H4 (cell line): ENCODE measurements at regions not wholly inside any gene's neighbourhood (a gene's known extent, or its start where the extent isn't known, plus 50 kb on each side); places are given as distances from the start of the nearest gene placed in this dataset.

Experiments used
- DNase-seq: peaks from one replicate; pipeline ENCODE4 v3.0.0-alpha.2; 2015; ENCODE audit warnings: low spot score

GRCh38 chr21:19609611-19610010 lies 1206.0 kb upstream of the TMPRSS15 start:
- no peak for DNase-seq

- DNase-seq, result no peak
Measured at GRCh38 chr21:19621837-19622496, 1218.4 kb upstream of the TMPRSS15 start.

- DNase-seq, result no peak
Measured at GRCh38 chr21:19640964-19641363, 1237.4 kb upstream of the TMPRSS15 start.

GRCh38 chr21:19648391-19648790 lies 1244.8 kb upstream of the TMPRSS15 start:
- no peak for DNase-seq

GRCh38 chr21:19683492-19683891 lies 1279.9 kb upstream of the TMPRSS15 start:
- DNase-seq, result no peak

GRCh38 chr21:19684328-19684727 lies 1280.7 kb upstream of the TMPRSS15 start:
- DNase-seq, result no peak

- no peak for DNase-seq
Measured at GRCh38 chr21:19692231-19692630, 1288.6 kb upstream of the TMPRSS15 start.

GRCh38 chr21:19695796-19696195 lies 1292.2 kb upstream of the TMPRSS15 start:
- DNase-seq, result no peak

- DNase-seq, result no peak
Measured at GRCh38 chr21:19700476-19700875, 1296.9 kb upstream of the TMPRSS15 start.

GRCh38 chr21:19702726-19703125 lies 1295.5 kb upstream of the NCAM2 start:
- DNase-seq, result no peak

GRCh38 chr21:19704832-19705231 lies 1293.4 kb upstream of the NCAM2 start:
- DNase-seq, result no peak

GRCh38 chr21:19712441-19712840 lies 1285.8 kb upstream of the NCAM2 start:
- no peak for DNase-seq

- no peak for DNase-seq
Measured at GRCh38 chr21:19713313-19713712, 1284.9 kb upstream of the NCAM2 start.

GRCh38 chr21:19724081-19724480 lies 1274.1 kb upstream of the NCAM2 start:
- no peak for DNase-seq

- no peak for DNase-seq
Measured at GRCh38 chr21:19731251-19731650, 1267.0 kb upstream of the NCAM2 start.

- DNase-seq, result no peak
Measured at GRCh38 chr21:19759836-19760235, 1238.4 kb upstream of the NCAM2 start.

GRCh38 chr21:19767546-19767945 lies 1230.7 kb upstream of the NCAM2 start:
- no peak for DNase-seq

GRCh38 chr21:19771881-19772280 lies 1226.3 kb upstream of the NCAM2 start:
- no peak for DNase-seq

GRCh38 chr21:19776076-19776475 lies 1222.1 kb upstream of the NCAM2 start:
- no peak for DNase-seq

- no peak for DNase-seq
Measured at GRCh38 chr21:19781881-19782652, 1216.1 kb upstream of the NCAM2 start.

- DNase-seq, result no peak
Measured at GRCh38 chr21:19785941-19786340, 1212.3 kb upstream of the NCAM2 start.

- DNase-seq, result no peak
Measured at GRCh38 chr21:19792004-19792403, 1206.2 kb upstream of the NCAM2 start.

GRCh38 chr21:19807201-19807600 lies 1191.0 kb upstream of the NCAM2 start:
- no peak for DNase-seq

GRCh38 chr21:19810779-19811178 lies 1187.4 kb upstream of the NCAM2 start:
- peak; percentile 17 for DNase-seq
